Panc1 (cell line): ENCODE measurements at regions not wholly inside any gene's neighbourhood (a gene's known extent, or its start where the extent isn't known, plus 50 kb on each side); places are given as distances from the start of the nearest gene placed in this dataset.

Experiments used
- CTCF ChIP-seq: fragments of 450-650 bp; IDR thresholded peaks from 2 replicates; pipeline ENCODE4 v1.5.1; 2017; ENCODE audit warnings: mild to moderate bottlenecking
- POLR2AphosphoS5 ChIP-seq: IDR thresholded peaks from 2 replicates; pipeline ENCODE4 v1.6.1; 2012; ENCODE audit warnings: mild to moderate bottlenecking, low read depth, low read length, moderate library complexity
- TCF7L2 ChIP-seq: IDR thresholded peaks from 2 replicates; pipeline ENCODE4 v1.6.1; 2011; ENCODE audit warnings: mild to moderate bottlenecking, low read depth, low read length, inconsistent platforms

- no peak for TF ChIP-seq CTCF
- no peak for TF ChIP-seq POLR2AphosphoS5
- TF ChIP-seq TCF7L2 = no peak
Observed at GRCh38 chr6:169163411-169163901, 90.2 kb downstream of the THBS2 start.
